ENCODE measurements at regions not wholly inside any gene's neighbourhood (a gene's known extent, or its start where the extent isn't known, plus 50 kb on each side); places are given as distances from the start of the nearest gene placed in this dataset.
"Not testable (repeated sequence)": the region's sequence is repeated elsewhere in the genome, so short reads cannot be mapped to it uniquely, and the experiment has no call there.

DNA sequence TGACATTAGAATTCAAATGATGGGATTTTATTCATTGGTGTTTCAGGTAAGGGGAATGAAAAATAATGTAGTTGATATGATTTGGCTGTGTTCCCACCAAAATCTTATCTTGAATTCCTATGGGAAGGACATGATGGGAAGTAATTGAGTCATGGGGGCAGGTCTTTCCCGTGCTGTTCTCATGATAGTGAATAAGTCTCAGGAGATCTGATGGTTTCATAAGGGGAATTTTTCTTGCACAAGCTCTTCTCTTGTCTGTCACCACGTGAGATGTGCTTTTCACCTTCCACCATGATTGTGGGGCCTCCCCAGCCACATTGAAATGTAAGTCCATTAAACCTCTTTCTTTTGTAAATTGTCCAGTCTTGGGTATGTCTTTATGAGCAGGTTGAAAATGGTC is 268.6 kb upstream of the CHORDC1 start:
- H3K4me3 Mint-ChIP-seq (ENCODE audit: unreplicated experiment), result no peak overlapping the region
- peaks cover 4% of the 10 kb centered on the region for H3K27me3 Mint-ChIP-seq (ENCODE audit: low read depth)
- H3K4me1 Mint-ChIP-seq (ENCODE audit: low read depth), result no peaks in the 10 kb centered on the region

DNA sequence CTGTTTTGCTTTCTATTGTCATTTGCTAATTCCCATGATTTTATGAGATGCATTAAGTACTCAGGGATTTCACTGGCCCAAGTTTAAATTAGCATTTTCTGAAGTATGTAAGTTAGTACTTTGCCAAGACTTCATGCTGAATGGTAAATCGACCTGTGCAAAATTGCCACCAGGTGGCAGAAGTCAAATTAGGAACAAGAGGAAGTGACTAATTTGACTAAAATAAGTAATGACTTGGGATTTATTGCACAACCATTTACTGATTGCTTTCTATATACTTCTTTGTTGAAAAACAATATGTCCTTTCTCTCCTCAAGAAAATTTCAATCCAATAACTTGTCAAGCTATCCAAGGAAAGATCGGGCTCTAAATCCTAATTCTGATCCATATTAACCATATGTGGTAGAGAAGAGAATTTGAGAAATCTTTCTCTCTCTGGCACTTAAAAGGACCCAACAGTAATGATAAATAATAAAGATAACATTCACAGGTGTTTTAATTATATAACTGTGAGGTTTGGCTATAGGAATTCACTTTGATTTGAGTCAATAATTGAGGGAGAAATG is 253.7 kb upstream of the CHORDC1 start:
- Mint-ChIP-seq H3K4me3 (ENCODE audit: unreplicated experiment) (no peak overlapping the region), H3K4me1 (ENCODE audit: low read depth) (no peaks in the 10 kb centered on the region), H3K9me3 (ENCODE audit: low read depth) (no peaks in the 10 kb centered on the region), H3K27me3 (ENCODE audit: low read depth) (peaks cover 21% of the 10 kb centered on the region), H3K27ac (ENCODE audit: unreplicated experiment) (no peak overlapping the region), H3K36me3 (ENCODE audit: low read depth) (no peaks in the 10 kb centered on the region)
- DNase-seq (ENCODE audit: low spot score), result no peak
- TF ChIP-seq, protein P1, sequence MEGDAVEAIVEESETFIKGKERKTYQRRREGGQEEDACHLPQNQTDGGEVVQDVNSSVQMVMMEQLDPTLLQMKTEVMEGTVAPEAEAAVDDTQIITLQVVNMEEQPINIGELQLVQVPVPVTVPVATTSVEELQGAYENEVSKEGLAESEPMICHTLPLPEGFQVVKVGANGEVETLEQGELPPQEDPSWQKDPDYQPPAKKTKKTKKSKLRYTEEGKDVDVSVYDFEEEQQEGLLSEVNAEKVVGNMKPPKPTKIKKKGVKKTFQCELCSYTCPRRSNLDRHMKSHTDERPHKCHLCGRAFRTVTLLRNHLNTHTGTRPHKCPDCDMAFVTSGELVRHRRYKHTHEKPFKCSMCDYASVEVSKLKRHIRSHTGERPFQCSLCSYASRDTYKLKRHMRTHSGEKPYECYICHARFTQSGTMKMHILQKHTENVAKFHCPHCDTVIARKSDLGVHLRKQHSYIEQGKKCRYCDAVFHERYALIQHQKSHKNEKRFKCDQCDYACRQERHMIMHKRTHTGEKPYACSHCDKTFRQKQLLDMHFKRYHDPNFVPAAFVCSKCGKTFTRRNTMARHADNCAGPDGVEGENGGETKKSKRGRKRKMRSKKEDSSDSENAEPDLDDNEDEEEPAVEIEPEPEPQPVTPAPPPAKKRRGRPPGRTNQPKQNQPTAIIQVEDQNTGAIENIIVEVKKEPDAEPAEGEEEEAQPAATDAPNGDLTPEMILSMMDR (IDR thresholded peaks at IDR 0.05), result peak; percentile 73

More for the DNA sequence above, 268.6 kb upstream of the CHORDC1 start:
- Mint-ChIP-seq H3K36me3 (ENCODE audit: low read depth) (no peaks in the 10 kb centered on the region), H3K27ac (ENCODE audit: unreplicated experiment) (no peak overlapping the region), H3K9me3 (ENCODE audit: low read depth) (peaks cover 5% of the 10 kb centered on the region)
- DNase-seq (ENCODE audit: low spot score), result no peak
- TF ChIP-seq, protein P1 (IDR thresholded peaks at IDR 0.05), result no peak

DNA sequence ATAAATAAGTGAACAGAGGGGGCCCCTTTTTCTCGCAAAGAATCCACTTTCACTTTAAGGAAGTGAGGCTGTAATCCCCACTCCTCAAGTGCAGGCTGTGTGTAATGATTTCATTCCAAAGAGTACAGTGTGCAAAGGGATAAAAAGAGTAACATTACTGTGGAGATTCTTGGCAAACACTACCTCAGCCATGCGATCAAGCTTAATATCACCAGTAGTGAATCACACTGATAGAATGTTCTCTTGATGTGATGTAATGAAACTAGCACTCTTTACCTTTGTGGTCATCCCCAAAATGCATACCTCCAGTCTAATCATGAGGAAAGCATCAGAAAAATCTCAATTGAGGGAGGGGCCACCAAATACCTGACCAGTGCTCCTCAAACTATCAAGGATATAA is 246.1 kb upstream of the CHORDC1 start:
- Mint-ChIP-seq H3K4me3 (ENCODE audit: unreplicated experiment) (no peak overlapping the region), H3K4me1 (ENCODE audit: low read depth) (no peaks in the 10 kb centered on the region), H3K36me3 (ENCODE audit: low read depth) (no peaks in the 10 kb centered on the region), H3K27me3 (ENCODE audit: low read depth) (peaks cover 18% of the 10 kb centered on the region), H3K9me3 (ENCODE audit: low read depth) (no peaks in the 10 kb centered on the region), H3K27ac (ENCODE audit: unreplicated experiment) (no peak overlapping the region)
- DNase-seq (ENCODE audit: low spot score), result no peak
- TF ChIP-seq, protein P1 (IDR thresholded peaks at IDR 0.05), result no peak

DNA sequence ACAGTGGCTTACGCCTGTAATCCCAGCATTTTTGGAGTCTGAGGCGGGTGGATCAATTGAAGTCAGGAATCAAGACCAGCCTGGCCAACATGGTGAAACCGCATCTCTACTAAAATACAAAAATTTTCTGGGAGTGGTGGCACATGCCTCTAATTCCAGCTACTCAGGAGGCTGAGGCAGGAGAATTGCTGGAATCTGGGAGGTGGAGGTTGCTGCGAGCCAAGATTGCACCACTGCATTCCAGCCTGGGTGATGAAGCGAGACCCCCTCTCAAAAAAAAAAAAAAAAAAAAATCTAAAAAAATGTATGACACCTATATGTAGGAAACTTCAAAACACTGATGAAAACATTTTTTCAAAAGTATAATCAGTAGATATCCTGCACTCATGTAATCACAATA is 242.7 kb upstream of the CHORDC1 start:
- Mint-ChIP-seq H3K4me1 (ENCODE audit: low read depth) (no peaks in the 10 kb centered on the region), H3K27ac (ENCODE audit: unreplicated experiment) (no peak overlapping the region), H3K36me3 (ENCODE audit: low read depth) (no peaks in the 10 kb centered on the region), H3K9me3 (ENCODE audit: low read depth) (no peaks in the 10 kb centered on the region), H3K4me3 (ENCODE audit: unreplicated experiment) (no peak overlapping the region), H3K27me3 (ENCODE audit: low read depth) (peaks cover 5% of the 10 kb centered on the region)
- TF ChIP-seq, protein P1 (IDR thresholded peaks at IDR 0.05), result no peak
- no peak for DNase-seq (ENCODE audit: low spot score)

DNA sequence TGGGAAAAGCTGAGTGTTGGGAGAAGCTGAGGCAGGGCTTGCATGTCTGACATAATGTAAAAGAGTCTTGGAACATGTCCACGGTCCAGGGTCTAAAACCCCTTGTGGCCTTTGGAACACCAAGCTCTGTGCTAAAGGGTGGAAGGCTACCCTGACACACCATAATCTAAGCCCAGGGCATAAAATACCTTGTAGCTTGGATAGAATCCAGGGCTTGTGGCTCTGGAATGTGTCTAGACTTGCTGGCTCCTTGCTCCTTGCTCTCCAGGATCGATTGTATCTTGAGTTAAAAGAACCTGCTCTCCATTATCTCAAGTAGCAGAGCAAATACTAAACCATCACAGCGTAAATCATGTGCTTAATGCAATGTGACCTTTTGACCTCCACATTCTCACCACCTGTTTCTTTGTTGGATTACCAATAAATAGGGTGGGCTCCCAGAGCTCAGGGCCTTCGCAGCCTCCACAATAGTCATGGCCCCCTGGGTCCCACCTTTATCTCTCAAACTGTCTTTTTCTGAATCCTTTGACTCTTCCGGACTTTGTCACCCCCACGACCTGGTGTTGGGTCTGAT is 232.6 kb upstream of the CHORDC1 start:
- not testable (repeated sequence) for DNase-seq (ENCODE audit: low spot score); H3K9me3 Mint-ChIP-seq (ENCODE audit: low read depth); H3K27me3 Mint-ChIP-seq (ENCODE audit: low read depth); H3K36me3 Mint-ChIP-seq (ENCODE audit: low read depth); H3K4me3 Mint-ChIP-seq (ENCODE audit: unreplicated experiment); H3K27ac Mint-ChIP-seq (ENCODE audit: unreplicated experiment)
- peaks cover 15% of the 10 kb centered on the region for H3K4me1 Mint-ChIP-seq (ENCODE audit: low read depth)

DNA sequence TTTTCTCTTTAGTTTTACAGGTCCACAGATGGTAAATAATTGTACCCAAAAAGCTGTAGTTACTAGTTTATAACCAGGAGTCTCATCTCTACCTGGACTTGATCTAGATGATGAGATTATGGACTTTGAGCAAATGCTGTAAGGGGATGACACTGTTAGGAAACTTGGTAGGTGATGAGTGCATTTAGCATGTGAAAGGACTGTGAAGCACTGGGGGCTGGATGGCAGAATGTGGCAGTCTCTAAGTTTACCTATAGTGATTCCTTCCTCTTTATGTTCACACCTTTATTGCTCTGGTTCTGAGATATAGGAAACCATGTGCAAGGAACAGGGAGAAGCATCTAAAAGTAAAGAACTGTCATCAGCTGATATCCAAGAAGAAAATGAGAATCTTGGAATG is 230.7 kb upstream of the CHORDC1 start:
- H3K27me3 Mint-ChIP-seq (ENCODE audit: low read depth), result peaks cover 6% of the 10 kb centered on the region
- H3K4me1 Mint-ChIP-seq (ENCODE audit: low read depth), result peaks cover 9% of the 10 kb centered on the region
- H3K36me3 Mint-ChIP-seq (ENCODE audit: low read depth), result no peaks in the 10 kb centered on the region
- no peak overlapping the region for H3K27ac Mint-ChIP-seq (ENCODE audit: unreplicated experiment)
- H3K9me3 Mint-ChIP-seq (ENCODE audit: low read depth), result no peaks in the 10 kb centered on the region
- H3K4me3 Mint-ChIP-seq (ENCODE audit: unreplicated experiment), result no peak overlapping the region
- TF ChIP-seq, protein P1 (IDR thresholded peaks at IDR 0.05), result no peak
- DNase-seq (ENCODE audit: low spot score), result no peak

All from chondrocyte (in vitro differentiated cells).